ENCODE measurements at regions not wholly inside any gene's neighbourhood (a gene's known extent, or its start where the extent isn't known, plus 50 kb on each side); places are given as distances from the start of the nearest gene placed in this dataset.

- TF ChIP-seq GLIS3 (CRISPR knock-in tag; IDR thresholded peaks at IDR 0.05) (no peak), TOX (CRISPR knock-in tag; IDR thresholded peaks at IDR 0.05; ENCODE audit: borderline replicate concordance) (no peak), CREB5 (CRISPR knock-in tag; IDR thresholded peaks at IDR 0.05; ENCODE audit: low read depth) (no peak), TSHZ2 (CRISPR knock-in tag; IDR thresholded peaks at IDR 0.05) (no peak), ZFP30 (CRISPR knock-in tag; IDR thresholded peaks at IDR 0.05) (no peak), ZNF70 (CRISPR knock-in tag; IDR thresholded peaks at IDR 0.05) (no peak)
Measured at GRCh38 chr12:92571844-92572543, 130.8 kb upstream of the PLEKHG7 start.

All from SK-N-SH treated with all-trans-retinoic acid at 6 μM for 48 hours (cell line).